Coronary artery (tissue), 2 donors: ENCODE measurements at regions not wholly inside any gene's neighbourhood (a gene's known extent, or its start where the extent isn't known, plus 50 kb on each side); places are given as distances from the start of the nearest gene placed in this dataset.

ENCODE experiments used
- DNase-seq: peaks from one replicate; pipeline ENCODE4 v3.0.0-alpha.2; 2017; ENCODE audit warnings: low spot score
- H3K27ac ChIP-seq, 2 donors: fragments of 200-600 bp; sonication (generic); one replicate each; pipeline ENCODE4 v1.5.1; 2016 to 2019
- H3K4me3 ChIP-seq: fragments of 200-600 bp; sonication (generic); 2 replicates; pipeline ENCODE4 v1.5.1; 2016; ENCODE audit warnings: mild to moderate bottlenecking, moderate library complexity
- TF ChIP-seq, protein P1 (sequence below): fragments of 200-600 bp; sonication (generic); IDR thresholded peaks from one replicate; pipeline ENCODE4 v1.5.1; 2019; ENCODE audit warnings: antibody characterized with exemption

- DNase-seq, result no peak
- Histone ChIP-seq H3K27ac (no peak overlapping the region), H3K4me3 (no peak overlapping the region)
- TF ChIP-seq, protein P1, sequence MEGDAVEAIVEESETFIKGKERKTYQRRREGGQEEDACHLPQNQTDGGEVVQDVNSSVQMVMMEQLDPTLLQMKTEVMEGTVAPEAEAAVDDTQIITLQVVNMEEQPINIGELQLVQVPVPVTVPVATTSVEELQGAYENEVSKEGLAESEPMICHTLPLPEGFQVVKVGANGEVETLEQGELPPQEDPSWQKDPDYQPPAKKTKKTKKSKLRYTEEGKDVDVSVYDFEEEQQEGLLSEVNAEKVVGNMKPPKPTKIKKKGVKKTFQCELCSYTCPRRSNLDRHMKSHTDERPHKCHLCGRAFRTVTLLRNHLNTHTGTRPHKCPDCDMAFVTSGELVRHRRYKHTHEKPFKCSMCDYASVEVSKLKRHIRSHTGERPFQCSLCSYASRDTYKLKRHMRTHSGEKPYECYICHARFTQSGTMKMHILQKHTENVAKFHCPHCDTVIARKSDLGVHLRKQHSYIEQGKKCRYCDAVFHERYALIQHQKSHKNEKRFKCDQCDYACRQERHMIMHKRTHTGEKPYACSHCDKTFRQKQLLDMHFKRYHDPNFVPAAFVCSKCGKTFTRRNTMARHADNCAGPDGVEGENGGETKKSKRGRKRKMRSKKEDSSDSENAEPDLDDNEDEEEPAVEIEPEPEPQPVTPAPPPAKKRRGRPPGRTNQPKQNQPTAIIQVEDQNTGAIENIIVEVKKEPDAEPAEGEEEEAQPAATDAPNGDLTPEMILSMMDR, result no peak
These were observed 58.3 kb downstream of the TRIML1 start for GRCh38 chr4:188197566-188197965.

- TF ChIP-seq, protein P1, result no peak
- H3K4me3 ChIP-seq, result no peak overlapping the region
- no peak overlapping the region for H3K27ac ChIP-seq
- DNase-seq, result no peak
These were observed 59.9 kb downstream of the TRIML1 start for GRCh38 chr4:188198982-188199792.

GRCh38 chr4:188201851-188202250 is 62.6 kb downstream of the TRIML1 start:
- H3K27ac ChIP-seq, result no peak overlapping the region
- no peak overlapping the region for H3K4me3 ChIP-seq
- TF ChIP-seq, protein P1, result no peak
- DNase-seq, result no peak

- TF ChIP-seq, protein P1, result no peak
- no peak for DNase-seq
- Histone ChIP-seq H3K27ac (no peak overlapping the region), H3K4me3 (no peak overlapping the region)
These were observed 67.5 kb downstream of the TRIML1 start for GRCh38 chr4:188206783-188207182.

- no peak for DNase-seq
- TF ChIP-seq, protein P1, result no peak
- Histone ChIP-seq H3K27ac (no peak overlapping the region), H3K4me3 (no peak overlapping the region)
These were observed 75.6 kb downstream of the TRIML1 start for GRCh38 chr4:188214861-188215260.

- no peak overlapping the region for H3K4me3 ChIP-seq
- TF ChIP-seq, protein P1, result no peak
- H3K27ac ChIP-seq, result no peak overlapping the region
- no peak for DNase-seq
These were observed 79.2 kb downstream of the TRIML1 start for GRCh38 chr4:188218392-188218791.

DNA sequence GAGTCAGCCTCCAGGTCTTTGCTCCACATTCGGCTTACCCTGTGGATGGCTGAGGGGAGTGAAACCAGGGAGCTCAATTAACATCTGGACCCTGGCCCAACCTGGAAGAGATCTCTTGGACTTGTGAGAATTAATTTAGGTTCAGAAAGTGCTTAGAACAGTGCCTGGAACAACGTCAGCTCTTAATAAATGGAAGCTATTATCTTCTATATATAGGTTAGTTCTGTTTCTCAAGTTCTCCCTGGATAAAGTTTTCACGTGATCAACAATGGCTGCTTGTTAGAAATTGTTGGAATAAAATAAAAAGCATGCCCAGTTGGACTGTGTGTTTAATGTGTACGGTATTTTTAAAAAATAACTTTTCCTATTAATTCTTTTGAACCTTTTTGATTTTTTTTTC is 80.8 kb downstream of the TRIML1 start:
- TF ChIP-seq, protein P1, result no peak
- no peak overlapping the region for H3K27ac ChIP-seq
- no peak overlapping the region for H3K4me3 ChIP-seq
- no peak for DNase-seq
